H1 (cell line): ENCODE measurements at regions not wholly inside any gene's neighbourhood (a gene's known extent, or its start where the extent isn't known, plus 50 kb on each side); places are given as distances from the start of the nearest gene placed in this dataset.

Experiments used
- CTCF ChIA-PET: fragments of 300-600 bp; sonication (Branson Sonifier 250); formaldehyde crosslinking; loops from one replicate; lab custom pipeline; 2021; ENCODE audit not compliant: partially characterized antibody; lab: Charles Lee
- POLR2A ChIA-PET: fragments of 300-600 bp; sonication (Branson Sonifier 250); formaldehyde crosslinking; loops from one replicate; lab custom pipeline; 2021; ENCODE audit warnings: inconsistent platforms; ENCODE audit not compliant: partially characterized antibody; lab: Charles Lee
- DNase-seq, 2 experiments: peaks; one replicate each; pipeline versions ENCODE4 v3.0.0 to v3.0.0-alpha.2; 2010 to 2022; ENCODE audit warnings: low spot score in 2 of 2, low read depth in 1 of 2, mixed read lengths in 1 of 2
- FAIRE-seq: peaks from 2 replicates; lab custom pipeline; 2011; peaks lifted over from hg19 to GRCh38; lab: Jason Lieb, UNC
- H2AFZ ChIP-seq: 2 replicates; pipeline ENCODE4 v1.8.1; 2012; ENCODE audit warnings: low read length, inconsistent platforms
- H2AK5ac ChIP-seq: 2 replicates; pipeline ENCODE4 v1.6.1; 2013; ENCODE audit warnings: low read depth, low read length
- H2BK120ac ChIP-seq: replicated peaks from 2 replicates; pipeline ENCODE3; 2013; ENCODE audit warnings: low read depth, low read length, inconsistent platforms
- H2BK12ac ChIP-seq: 2 replicates; pipeline ENCODE4 v1.6.1; 2013; ENCODE audit warnings: low read depth, low read length
- H2BK15ac ChIP-seq: 2 replicates; pipeline ENCODE4 v1.6.1; 2013; ENCODE audit warnings: low read length
- H2BK20ac ChIP-seq: 2 replicates; pipeline ENCODE4 v1.6.1; 2013; ENCODE audit warnings: low read length
- H2BK5ac ChIP-seq: 2 replicates; pipeline ENCODE4 v1.6.1; 2013; ENCODE audit warnings: low read depth, low read length
- H3K14ac ChIP-seq: 2 replicates; pipeline ENCODE4 v1.6.1; 2013; ENCODE audit warnings: inconsistent platforms; ENCODE audit not compliant: insufficient read length
- H3K18ac ChIP-seq: 2 replicates; pipeline ENCODE4 v1.6.1; 2013; ENCODE audit warnings: low read length; ENCODE audit errors: extremely low read depth
- H3K23ac ChIP-seq: 2 replicates; pipeline ENCODE4 v1.6.1; 2013; ENCODE audit warnings: inconsistent platforms; ENCODE audit not compliant: insufficient read length
- H3K23me2 ChIP-seq: 2 replicates; pipeline ENCODE4 v1.6.1; 2013; ENCODE audit warnings: low read depth, low read length
- H3K27ac ChIP-seq: 2 replicates; pipeline ENCODE4 v1.6.1; 2011; ENCODE audit warnings: low read depth, low read length, inconsistent platforms
- H3K27me3 ChIP-seq, 4 experiments: replicated peaks in 1 of 4; 1 replicate in 1 of 4; 2 replicates in 3 of 4; pipeline versions ENCODE4 v1.6.1 to v1.8.1; 2011 to 2013; ENCODE audit warnings: low read length in 3 of 4, mild to moderate bottlenecking in 3 of 4, inconsistent platforms in 2 of 4, mixed read lengths in 2 of 4, moderate library complexity in 1 of 4; ENCODE audit not compliant: control insufficient read depth in 3 of 4, insufficient read depth in 3 of 4; ENCODE audit errors: extremely low read depth in 1 of 4
- H3K36me3 ChIP-seq, 4 experiments: 2 replicates each; pipeline versions ENCODE4 v1.6.1 to v1.8.1; 2011 to 2013; ENCODE audit warnings: mild to moderate bottlenecking in 4 of 4, low read length in 3 of 4, moderate library complexity in 2 of 4, control low read depth in 1 of 4, inconsistent platforms in 1 of 4; ENCODE audit not compliant: insufficient read depth in 4 of 4, control insufficient read depth in 2 of 4
- H3K4ac ChIP-seq: replicated peaks from 2 replicates; pipeline ENCODE3; 2013; ENCODE audit warnings: low read length, low read depth, mixed read lengths, inconsistent platforms; ENCODE audit not compliant: insufficient read length
- H3K4me1 ChIP-seq, 4 experiments: replicated peaks in 1 of 4; 1 replicate in 1 of 4; 2 replicates in 3 of 4; pipeline versions ENCODE4 v1.6.1 to v1.8.1; 2011 to 2013; ENCODE audit warnings: low read length in 3 of 4, inconsistent platforms in 2 of 4, mixed read lengths in 1 of 4; ENCODE audit not compliant: insufficient read depth in 4 of 4, control insufficient read depth in 3 of 4
- H3K4me2 ChIP-seq, 2 experiments: 2 replicates each; pipeline versions ENCODE4 v1.6.1 to v1.8.1; 2011 to 2013; ENCODE audit warnings: low read depth in 2 of 2, low read length in 2 of 2, control low read depth in 1 of 2, inconsistent platforms in 1 of 2, mild to moderate bottlenecking in 1 of 2; ENCODE audit not compliant: insufficient read depth in 1 of 2
- H3K4me3 ChIP-seq, 4 experiments: fragments of 200-600, 300-600 bp in 1 of 4; sonication (generic), shearing (Covaris generic), sonication (Bioruptor Twin) in 1 of 4; 2 replicates each; pipeline versions ENCODE4 v1.5.1 to v1.8.1; 2011 to 2016; ENCODE audit warnings: low read length in 4 of 4, low read depth in 3 of 4, control low read depth in 2 of 4, inconsistent platforms in 2 of 4, mild to moderate bottlenecking in 2 of 4, mixed read lengths in 1 of 4, moderate library complexity in 1 of 4; ENCODE audit not compliant: insufficient read depth in 2 of 4; ENCODE audit errors: extremely low read depth in 1 of 4
- H3K56ac ChIP-seq: replicated peaks from 2 replicates; pipeline ENCODE3; 2013; ENCODE audit warnings: low read depth, mild to moderate bottlenecking, mixed read lengths, low read length, inconsistent platforms; ENCODE audit not compliant: insufficient read length
- H3K79me1 ChIP-seq: 2 replicates; pipeline ENCODE4 v1.6.1; 2013; ENCODE audit warnings: low read depth, low read length, control low read depth
- H3K79me2 ChIP-seq, 2 experiments: 2 replicates each; pipeline versions ENCODE4 v1.6.1 to v1.8.1; 2012 to 2013; ENCODE audit warnings: low read length in 2 of 2, mild to moderate bottlenecking in 2 of 2, inconsistent platforms in 1 of 2; ENCODE audit not compliant: insufficient read depth in 2 of 2, control insufficient read depth in 1 of 2
- H3K9ac ChIP-seq, 4 experiments: replicated peaks in 1 of 4; 1 replicate in 1 of 4; 2 replicates in 3 of 4; pipeline versions ENCODE4 v1.6.1 to v1.8.1; 2011 to 2013; ENCODE audit warnings: low read depth in 3 of 4, low read length in 3 of 4, control low read depth in 2 of 4, mild to moderate bottlenecking in 2 of 4, moderate library complexity in 2 of 4, inconsistent platforms in 1 of 4; ENCODE audit errors: extremely low read depth in 1 of 4
- H3K9me3 ChIP-seq, 2 experiments: 2 replicates each; pipeline versions ENCODE4 v1.6.1 to v1.8.1; 2012 to 2013; ENCODE audit warnings: mild to moderate bottlenecking in 2 of 2, moderate library complexity in 2 of 2, control low read depth in 1 of 2, inconsistent platforms in 1 of 2, low read depth in 1 of 2, low read length in 1 of 2, mixed read lengths in 1 of 2; ENCODE audit not compliant: insufficient read depth in 2 of 2
- H4K20me1 ChIP-seq, 2 experiments: replicated peaks in 1 of 2; 2 replicates each; pipeline versions ENCODE3 to v1.8.1; 2011 to 2013; ENCODE audit warnings: inconsistent platforms in 2 of 2, low read length in 2 of 2, mild to moderate bottlenecking in 1 of 2; ENCODE audit not compliant: insufficient read depth in 2 of 2, control insufficient read depth in 1 of 2
- H4K5ac ChIP-seq: 2 replicates; pipeline ENCODE4 v1.6.1; 2013; ENCODE audit warnings: low read length, low read depth, mixed read lengths, inconsistent platforms; ENCODE audit not compliant: insufficient read length
- H4K8ac ChIP-seq: 2 replicates; pipeline ENCODE4 v1.8.0; 2013; ENCODE audit warnings: mild to moderate bottlenecking, moderate library complexity, low read length, inconsistent platforms; ENCODE audit not compliant: insufficient read depth; ENCODE audit errors: extremely low read depth
- H4K91ac ChIP-seq: replicated peaks from 2 replicates; pipeline ENCODE3; 2013; ENCODE audit warnings: low read length, mixed read lengths, inconsistent platforms; ENCODE audit not compliant: insufficient read length
- ASH2L ChIP-seq: fragments of 200-600, 300-600 bp; sonication (generic); IDR thresholded peaks from one replicate; pipeline ENCODE4 v1.7.1; 2017; ENCODE audit warnings: low read length
- ATF2 ChIP-seq: IDR thresholded peaks from 2 replicates; pipeline ENCODE4 v1.6.1; 2012; ENCODE audit warnings: low read length, inconsistent platforms
- CBX5 ChIP-seq: fragments of 300-800, 300-1000 bp; sonication (generic); IDR thresholded peaks from 2 replicates; pipeline ENCODE4 v1.7.1; 2016; ENCODE audit warnings: antibody characterized with exemption, low read length, low read depth
- CHD2 ChIP-seq: IDR thresholded peaks from 2 replicates; pipeline ENCODE4 v1.6.1; 2012; ENCODE audit warnings: low read length, improper control_type of control experiment
- CREB1 ChIP-seq: IDR thresholded peaks from 2 replicates; pipeline ENCODE4 v1.6.1; 2012; ENCODE audit warnings: inconsistent platforms
- EZH2 ChIP-seq: fragments of 200-600 bp; sonication (generic); IDR thresholded peaks from 2 replicates; pipeline ENCODE4 v1.7.1; 2012; ENCODE audit warnings: low read depth, mild to moderate bottlenecking, moderate library complexity, low read length, inconsistent platforms; ENCODE audit not compliant: severe bottlenecking
- HDAC6 ChIP-seq: IDR thresholded peaks from one replicate; pipeline ENCODE4 v1.7.1; 2012; ENCODE audit warnings: low read depth, mild to moderate bottlenecking, inconsistent platforms, low read length, moderate library complexity
- KDM4A ChIP-seq: IDR thresholded peaks from one replicate; pipeline ENCODE4 v1.7.1; 2012; ENCODE audit warnings: low read depth, mild to moderate bottlenecking, moderate library complexity, low read length, inconsistent platforms; ENCODE audit not compliant: severe bottlenecking
- MAFK ChIP-seq: IDR thresholded peaks from 2 replicates; pipeline ENCODE4 v1.6.1; 2012; ENCODE audit warnings: low read depth, mild to moderate bottlenecking, improper control_type of control experiment, low read length
- PHF8 ChIP-seq: fragments of 200-600 bp; sonication (generic); conservative IDR thresholded peaks from 2 replicates; pipeline ENCODE4 v1.7.1; 2012; ENCODE audit warnings: low read depth, mild to moderate bottlenecking, inconsistent platforms, low read length, moderate library complexity
- SP4 ChIP-seq: IDR thresholded peaks from 2 replicates; pipeline ENCODE4 v1.6.1; 2012; ENCODE audit warnings: low read length, inconsistent platforms
- TAF1 ChIP-seq: IDR thresholded peaks from 2 replicates; pipeline ENCODE4 v1.6.1; 2011; ENCODE audit warnings: mild to moderate bottlenecking, low read depth, low read length
- TAF7 ChIP-seq: optimal IDR thresholded peaks from 2 replicates; pipeline ENCODE3; 2011; ENCODE audit warnings: low read depth, mild to moderate bottlenecking, inconsistent platforms, low read length, moderate library complexity, borderline replicate concordance
- YY1 ChIP-seq: IDR thresholded peaks from 2 replicates; pipeline ENCODE4 v1.6.1; 2011; ENCODE audit warnings: low read depth, mild to moderate bottlenecking, low read length
- WGBS, 2 experiments: shearing (Covaris generic) in 1 of 2; methylation state at CpG; one replicate each; pipeline versions ENCODE4 v1.1.6 to v1.1.7; 2013 to 2015; ENCODE audit warnings: low lambda C conversion rate in 2 of 2, mixed read lengths in 2 of 2, inconsistent platforms in 1 of 2, low coverage in 1 of 2, missing lambda C conversion rate in 1 of 2; ENCODE audit not compliant: insufficient replicate concordance in 2 of 2, insufficient coverage in 1 of 2, insufficient read length in 1 of 2; ENCODE audit errors: extremely low coverage in 1 of 2, missing lambda C conversion rate in 1 of 2; 5-methylcytosine and 5-hydroxymethylcytosine counted together

DNA sequence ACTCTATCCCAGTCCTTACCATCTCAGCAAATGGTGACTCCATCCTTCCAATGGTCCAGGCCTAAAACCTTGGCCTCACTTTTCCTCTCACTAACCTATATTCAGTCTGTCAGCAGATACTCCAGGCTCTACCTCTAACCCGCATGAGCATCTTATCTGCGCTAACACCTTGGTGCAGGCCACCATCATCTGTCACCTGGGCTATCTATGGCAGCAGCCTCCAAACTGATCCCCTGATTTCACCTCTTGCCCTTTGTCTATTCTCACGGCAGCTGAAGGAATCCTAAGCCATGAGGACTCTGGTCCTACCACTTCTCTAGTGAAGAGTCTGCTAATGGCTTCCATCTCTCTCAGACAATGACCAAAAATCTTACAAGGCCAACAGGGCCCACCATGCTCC is 57.9 kb upstream of the CCL1 start:
- peak overlapping the region; percentile 22; the same call in 1 of the 2 replicates for H2BK12ac ChIP-seq
- CTCF ChIA-PET = interaction anchor here (0.6 to 8.7 kb wide), 17 partner anchors 10 to 471 kb away, joined by 3 to 49 read pairs (median 5); no protein-coding TSS in a partner anchor
- TF ChIP-seq EZH2 = no peak
- TF ChIP-seq SP4 = no peak
- no peak for TF ChIP-seq HDAC6
- TF ChIP-seq YY1 = no peak
- TF ChIP-seq PHF8 = no peak
- TF ChIP-seq KDM4A = no peak
- no peak for TF ChIP-seq CREB1
- TF ChIP-seq MAFK = no peak
- no peak for TF ChIP-seq CBX5
- TF ChIP-seq ATF2 = no peak
- TF ChIP-seq TAF1 = no peak
- TF ChIP-seq ASH2L = no peak
- TF ChIP-seq TAF7 = no peak
- no peak for TF ChIP-seq CHD2

More for the DNA sequence above, 57.9 kb upstream of the CCL1 start:
- H2AK5ac ChIP-seq = no peak overlapping the region
- H3K27ac ChIP-seq = no peak overlapping the region
- no peaks in the 10 kb centered on the region for H3K9me3 ChIP-seq
- H3K4ac ChIP-seq = no peak overlapping the region
- H2AFZ ChIP-seq = no peak overlapping the region
- no peak overlapping the region for H3K4me3 ChIP-seq
- no peak overlapping the region for H3K23ac ChIP-seq
- no peak overlapping the region for H3K14ac ChIP-seq
- H3K23me2 ChIP-seq = peaks cover 12% of the 10 kb centered on the region
- H4K5ac ChIP-seq = no peak overlapping the region
- FAIRE-seq (no peak), DNase-seq (no peak)
- no peaks in the 10 kb centered on the region for H3K79me1 ChIP-seq
- H2BK120ac ChIP-seq = no peak overlapping the region
- no peaks in the 10 kb centered on the region; a peak in 1 of 8 replicates for H3K36me3 ChIP-seq
- POLR2A ChIA-PET = no interaction called here
- no peak overlapping the region for H4K91ac ChIP-seq
- H2BK20ac ChIP-seq = no peak overlapping the region
- no peak overlapping the region for H4K8ac ChIP-seq
- WGBS, 2 experiments = 91% methylated on average over 3 of the region's 3 CpGs; no CpG with 5 or more reads in 1 of the 2 experiments
- H3K27me3 ChIP-seq = no peaks in the 10 kb centered on the region; a peak in 1 of 7 replicates
- no peak overlapping the region for H2BK15ac ChIP-seq
- no peak overlapping the region for H3K56ac ChIP-seq
- H3K79me2 ChIP-seq = no peaks in the 10 kb centered on the region
- no peak overlapping the region for H3K18ac ChIP-seq
- peaks cover 0 to 11% (median 4%) of the 10 kb centered on the region in 4 experiments; a peak in 4 of 7 replicates for H3K4me1 ChIP-seq
- no peak overlapping the region for H2BK5ac ChIP-seq
- H3K9ac ChIP-seq = no peak overlapping the region
- no peaks in the 10 kb centered on the region for H4K20me1 ChIP-seq
- H3K4me2 ChIP-seq = no peak overlapping the region
